T-cell (primary cell): ENCODE measurements at regions not wholly inside any gene's neighbourhood (a gene's known extent, or its start where the extent isn't known, plus 50 kb on each side); places are given as distances from the start of the nearest gene placed in this dataset.
A peak's percentile ranks its signal among the peaks of the same experiment; 100 is the strongest.

Experiments
- ATAC-seq, 4 experiments: fragments of 200-7000 bp in 3 of 4; fragments of 150-1000 bp in 1 of 4; cut with Tn5 transposase; replicated peaks in 1 of 4; 1 replicate in 3 of 4; 2 replicates in 1 of 4; pipeline ENCODE4 v1.10.0; 2021; ENCODE audit warnings: moderate library complexity in 3 of 4, mild to moderate bottlenecking in 2 of 4, moderate number of reproducible peaks in 1 of 4
- CTCF ChIA-PET, 2 donors: fragments of 300-600 bp; sonication (Branson Sonifier 250); formaldehyde crosslinking; loops; one replicate each; lab custom pipeline; 2022; ENCODE audit warnings: antibody characterized with exemption in 2 of 2; lab: Charles Lee
- POLR2A ChIA-PET, 2 donors: fragments of 300-600 bp; sonication (Branson Sonifier 250); formaldehyde crosslinking; loops; one replicate each; lab custom pipeline; 2022; ENCODE audit warnings: antibody characterized with exemption in 2 of 2; lab: Charles Lee
- DNase-seq, 35 experiments: peaks; one replicate each; pipeline versions ENCODE4 v3.0.0 to v3.0.0-alpha.2; 2013 to 2023
- H3K27ac ChIP-seq: one replicate; pipeline ENCODE4 v1.5.1; 2013; ENCODE audit warnings: low read length
- H3K27me3 ChIP-seq, 2 experiments: replicated peaks in 1 of 2; 1 replicate in 1 of 2; 2 replicates in 1 of 2; pipeline versions ENCODE4 v1.6.1 to v1.7.0; 2013; ENCODE audit warnings: low read length in 1 of 2, mixed read lengths in 1 of 2; ENCODE audit not compliant: control insufficient read depth in 2 of 2, insufficient read depth in 2 of 2; ENCODE audit errors: extremely low read depth in 1 of 2
- H3K36me3 ChIP-seq, 2 donors: 1 replicate in 1 of 2; 2 replicates in 1 of 2; pipeline versions ENCODE4 v1.6.1 to v1.7.0; 2013; ENCODE audit warnings: low read length in 1 of 2; ENCODE audit not compliant: control insufficient read depth in 2 of 2, insufficient read depth in 1 of 2; ENCODE audit errors: extremely low read depth in 1 of 2
- H3K4me1 ChIP-seq, 2 experiments: 1 replicate in 1 of 2; 2 replicates in 1 of 2; pipeline versions ENCODE4 v1.6.1 to v1.7.0; 2013; ENCODE audit warnings: low read length in 2 of 2, mixed read lengths in 1 of 2; ENCODE audit not compliant: insufficient read depth in 2 of 2, control insufficient read depth in 1 of 2; ENCODE audit errors: extremely low read depth in 1 of 2
- H3K4me3 ChIP-seq, 2 donors: 1 replicate in 1 of 2; 2 replicates in 1 of 2; pipeline versions ENCODE4 v1.5.1 to v1.7.0; 2013; ENCODE audit warnings: mild to moderate bottlenecking in 2 of 2, low read length in 1 of 2, moderate library complexity in 1 of 2; ENCODE audit not compliant: control insufficient read depth in 1 of 2; ENCODE audit errors: extremely low read depth in 1 of 2
- H3K9me3 ChIP-seq: 2 replicates; pipeline ENCODE4 v1.7.0; 2013
- H3K27ac Mint-ChIP-seq, 2 donors: one replicate each; pipeline ENCODE4 v1.8.0; 2020 to 2021; ENCODE audit warnings: mild to moderate bottlenecking in 2 of 2, mixed read lengths in 2 of 2
- H3K27me3 Mint-ChIP-seq, 2 donors: one replicate each; pipeline ENCODE4 v1.8.0; 2021 to 2022; ENCODE audit warnings: mixed read lengths in 2 of 2
- H3K36me3 Mint-ChIP-seq: one replicate; pipeline ENCODE4 v1.8.0; 2021; ENCODE audit warnings: mixed read lengths
- H3K4me1 Mint-ChIP-seq, 3 donors: one replicate each; pipeline ENCODE4 v1.8.0; 2020 to 2022; ENCODE audit warnings: mixed read lengths in 3 of 3, mild to moderate bottlenecking in 1 of 3
- H3K4me3 Mint-ChIP-seq, 3 donors: one replicate each; pipeline ENCODE4 v1.8.0; 2020 to 2022; ENCODE audit warnings: mild to moderate bottlenecking in 3 of 3, mixed read lengths in 3 of 3, moderate library complexity in 3 of 3
- H3K9me3 Mint-ChIP-seq, 3 donors: one replicate each; pipeline ENCODE4 v1.8.0; 2020 to 2022; ENCODE audit warnings: mixed read lengths in 3 of 3
- WGBS: methylation state at CpG from one replicate; pipeline ENCODE4 v1.1.5; 2013; ENCODE audit warnings: missing lambda C conversion rate; ENCODE audit not compliant: insufficient coverage; 5-methylcytosine and 5-hydroxymethylcytosine counted together

DNA sequence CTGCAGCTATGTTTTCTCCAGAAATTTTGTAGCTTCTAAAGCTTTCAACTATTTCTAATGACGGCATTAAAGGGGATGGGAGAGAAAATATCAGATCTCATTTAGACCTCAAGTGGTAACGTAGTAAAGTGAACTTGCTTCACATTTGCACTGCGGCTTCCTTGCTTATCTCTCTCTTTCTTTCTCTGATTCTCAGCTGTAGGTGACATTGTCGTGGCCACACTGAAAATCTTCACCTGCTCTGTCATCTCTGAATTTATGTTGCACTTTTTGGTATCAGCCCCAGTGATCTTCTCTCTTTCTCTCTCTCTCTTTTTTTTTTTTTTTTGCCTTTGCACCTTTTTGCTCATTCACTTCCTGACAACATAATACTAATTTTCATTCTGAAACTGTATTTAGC lies 254.1 kb upstream of the SATB1 start:
- 0% methylated on average over 1 of the region's 4 CpGs for WGBS
- Histone ChIP-seq H3K36me3 (no peaks in the 10 kb centered on the region), H3K27ac (peak overlapping the region; percentile 32), H3K4me3 (no peak overlapping the region), H3K4me1 (peaks cover 7 to 33% of the 10 kb centered on the region in 2 experiments), H3K9me3 (no peaks in the 10 kb centered on the region), H3K27me3 (no peaks in the 10 kb centered on the region)
- Mint-ChIP-seq H3K27ac (peak overlapping the region; percentile 86 to 88), H3K4me3 (peak overlapping the region; percentile 19 to 60 (median 44)), H3K27me3 (no peaks in the 10 kb centered on the region), H3K4me1 (peaks cover 61 to 73% (median 71%) of the 10 kb centered on the region in 3 donors), H3K9me3 (peaks cover 0 to 10% (median under 1%) of the 10 kb centered on the region in 3 donors), H3K36me3 (peaks cover 5% of the 10 kb centered on the region)
- POLR2A ChIA-PET: interaction anchor here in 1 of 2 donors (0.5 to 0.7 kb wide), 2 partner anchors 9 to 911 kb away, joined by 3 read pairs; no protein-coding TSS in a partner anchor
- CTCF ChIA-PET: interaction anchor here (0.6 to 1.0 kb wide), 7 partner anchors 24 to 120 kb away, joined by 3 to 4 read pairs (median 3); no protein-coding TSS in a partner anchor
- ATAC-seq (peak; percentile 50 to 92 (median 82)), DNase-seq (peak in 32 of 35 experiments; percentile 2 to 68 (median 34))

DNA sequence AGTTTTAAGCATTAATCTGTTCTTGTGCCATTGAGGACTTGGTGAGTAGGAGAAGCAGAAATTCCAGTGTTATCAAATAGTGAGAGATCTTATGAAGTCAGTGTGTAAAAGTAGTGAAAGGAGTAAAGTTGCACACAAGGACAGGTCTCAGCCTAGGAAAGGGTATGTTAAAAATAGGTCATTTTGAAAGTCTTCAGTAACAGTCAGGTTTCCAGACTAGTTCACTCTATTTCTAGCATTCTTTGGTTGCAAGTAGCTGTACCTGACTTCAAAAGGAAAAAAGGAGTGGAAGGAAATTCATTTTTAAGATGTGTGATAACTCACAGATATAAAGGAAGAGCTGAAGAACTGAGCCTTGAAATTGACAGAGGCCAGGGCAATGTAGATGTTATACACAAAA lies 250.1 kb upstream of the SATB1 start:
- no peaks in the 10 kb centered on the region for H3K9me3 ChIP-seq
- no peaks in the 10 kb centered on the region for H3K36me3 Mint-ChIP-seq
- ATAC-seq (no peak), DNase-seq (no peak)
- H3K4me1 ChIP-seq: peaks cover 7 to 31% of the 10 kb centered on the region in 2 experiments
- no peaks in the 10 kb centered on the region for H3K36me3 ChIP-seq
- H3K4me1 Mint-ChIP-seq: peaks cover 56 to 62% (median 61%) of the 10 kb centered on the region in 3 donors
- no peak overlapping the region for H3K27ac ChIP-seq
- peaks cover 0 to 15% (median 0%) of the 10 kb centered on the region in 3 donors for H3K9me3 Mint-ChIP-seq
- POLR2A ChIA-PET: no interaction called here
- H3K4me3 ChIP-seq: no peak overlapping the region
- H3K4me3 Mint-ChIP-seq: no peak overlapping the region
- no peaks in the 10 kb centered on the region for H3K27me3 Mint-ChIP-seq
- H3K27me3 ChIP-seq: no peaks in the 10 kb centered on the region
- peak overlapping the region; percentile 33 to 35 for H3K27ac Mint-ChIP-seq
- CTCF ChIA-PET: interaction anchor here in 1 of 2 donors (1.0 kb wide), 1 partner anchor 46 kb away, joined by 3 read pairs; no protein-coding TSS in a partner anchor

GRCh38 chr3:18672561-18672960 lies 247.4 kb upstream of the SATB1 start:
- POLR2A ChIA-PET: no interaction called here
- H3K4me1 Mint-ChIP-seq: peaks cover 43 to 50% (median 46%) of the 10 kb centered on the region in 3 donors
- H3K27me3 Mint-ChIP-seq: no peaks in the 10 kb centered on the region
- H3K36me3 ChIP-seq: no peaks in the 10 kb centered on the region
- peaks cover 0 to 11% of the 10 kb centered on the region in 2 experiments for H3K4me1 ChIP-seq
- H3K27ac Mint-ChIP-seq: peak overlapping the region in 1 of 2 donors; percentile 28
- H3K27ac ChIP-seq: no peak overlapping the region
- H3K9me3 ChIP-seq: no peaks in the 10 kb centered on the region
- CTCF ChIA-PET: no interaction called here
- ATAC-seq (no peak), DNase-seq (no peak)
- H3K36me3 Mint-ChIP-seq: no peaks in the 10 kb centered on the region
- H3K27me3 ChIP-seq: no peaks in the 10 kb centered on the region
- no peak overlapping the region for H3K4me3 ChIP-seq
- 30% methylated on average over 2 of the region's 3 CpGs for WGBS
- H3K9me3 Mint-ChIP-seq: peaks cover 0 to 11% (median 2%) of the 10 kb centered on the region in 3 donors
- peak overlapping the region in 1 of 3 donors; percentile 34 for H3K4me3 Mint-ChIP-seq

- H3K4me3 Mint-ChIP-seq: no peak overlapping the region
- H3K9me3 Mint-ChIP-seq: peaks cover 0 to 4% (median 2%) of the 10 kb centered on the region in 3 donors
- H3K27me3 Mint-ChIP-seq: no peaks in the 10 kb centered on the region
- H3K9me3 ChIP-seq: no peaks in the 10 kb centered on the region
- H3K27ac Mint-ChIP-seq: no peak overlapping the region
- H3K27me3 ChIP-seq: no peaks in the 10 kb centered on the region
- H3K4me3 ChIP-seq: no peak overlapping the region
- ChIA-PET POLR2A (no interaction called here), CTCF (interaction anchor here in 1 of 2 donors (0.7 kb wide), 1 partner anchor 46 kb away, joined by 3 read pairs; no protein-coding TSS in a partner anchor)
- H3K36me3 ChIP-seq: no peaks in the 10 kb centered on the region
- peaks cover 0 to 7% of the 10 kb centered on the region in 2 experiments for H3K4me1 ChIP-seq
- DNase-seq: no peak
- no peaks in the 10 kb centered on the region for H3K36me3 Mint-ChIP-seq
- ATAC-seq: no peak
- H3K27ac ChIP-seq: no peak overlapping the region
- 85% methylated on average over 3 of the region's 4 CpGs for WGBS
- H3K4me1 Mint-ChIP-seq: peaks cover 32 to 41% (median 35%) of the 10 kb centered on the region in 3 donors
These were observed 245.6 kb upstream of the SATB1 start for GRCh38 chr3:18670759-18671158.

- ATAC-seq: peak in 1 of 4 experiments; percentile 43
- no CpG with 5 or more reads among the region's 1 CpG for WGBS
- no peaks in the 10 kb centered on the region for H3K4me1 ChIP-seq
- H3K4me3 ChIP-seq: no peak overlapping the region
- H3K27me3 Mint-ChIP-seq: no peaks in the 10 kb centered on the region
- peak in 1 of 35 experiments; percentile 25 for DNase-seq
- H3K4me1 Mint-ChIP-seq: peaks cover 24 to 31% (median 26%) of the 10 kb centered on the region in 3 donors
- no peak overlapping the region for H3K27ac ChIP-seq
- no peak overlapping the region for H3K4me3 Mint-ChIP-seq
- H3K36me3 Mint-ChIP-seq: no peaks in the 10 kb centered on the region
- no peaks in the 10 kb centered on the region for H3K27me3 ChIP-seq
- H3K27ac Mint-ChIP-seq: peak overlapping the region; percentile 7 to 24
- no peaks in the 10 kb centered on the region for H3K9me3 ChIP-seq
- H3K9me3 Mint-ChIP-seq: peaks cover 0 to 4% (median 2%) of the 10 kb centered on the region in 3 donors
- CTCF ChIA-PET: no interaction called here
- POLR2A ChIA-PET: interaction anchor here in 1 of 2 donors (0.6 kb wide), 1 partner anchor 19 kb away, joined by 4 read pairs; no protein-coding TSS in a partner anchor
- H3K36me3 ChIP-seq: no peaks in the 10 kb centered on the region
These were observed 244.2 kb upstream of the SATB1 start for GRCh38 chr3:18669374-18669773.

DNA sequence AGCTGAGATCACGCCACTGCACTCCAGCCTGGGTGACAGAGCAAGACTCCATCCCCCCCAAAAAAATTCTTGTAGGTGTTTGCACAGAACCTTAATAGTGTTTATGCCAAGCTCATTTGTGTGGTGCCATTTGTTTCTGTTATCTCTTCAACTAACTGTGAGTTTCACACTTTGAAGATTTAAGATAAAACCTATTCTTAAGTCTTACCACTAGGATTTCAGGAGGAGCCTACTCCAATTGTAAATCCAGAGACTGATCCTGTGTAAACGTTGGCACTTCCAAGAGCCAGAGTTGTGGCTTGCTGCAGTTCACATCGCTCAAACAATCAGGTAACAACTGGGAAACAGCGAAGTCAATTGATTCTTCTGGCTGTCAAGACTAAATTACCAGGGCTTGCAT lies 242.4 kb upstream of the SATB1 start:
- H3K36me3 ChIP-seq: no peaks in the 10 kb centered on the region
- CTCF ChIA-PET: no interaction called here
- 91% methylated on average over 3 of the region's 4 CpGs for WGBS
- ATAC-seq: no peak
- no peaks in the 10 kb centered on the region for H3K27me3 Mint-ChIP-seq
- no peaks in the 10 kb centered on the region for H3K36me3 Mint-ChIP-seq
- H3K27me3 ChIP-seq: no peaks in the 10 kb centered on the region
- H3K4me3 Mint-ChIP-seq: no peak overlapping the region
- H3K4me3 ChIP-seq: no peak overlapping the region
- peaks cover 21 to 27% (median 24%) of the 10 kb centered on the region in 3 donors for H3K4me1 Mint-ChIP-seq
- no peaks in the 10 kb centered on the region for H3K4me1 ChIP-seq
- peaks cover 0 to 4% (median 2%) of the 10 kb centered on the region in 3 donors for H3K9me3 Mint-ChIP-seq
- H3K9me3 ChIP-seq: no peaks in the 10 kb centered on the region
- DNase-seq: no peak
- H3K27ac Mint-ChIP-seq: no peak overlapping the region
- no peak overlapping the region for H3K27ac ChIP-seq
- POLR2A ChIA-PET: no interaction called here
